SK-N-SH (cell line): ENCODE measurements at regions not wholly inside any gene's neighbourhood (a gene's known extent, or its start where the extent isn't known, plus 50 kb on each side); places are given as distances from the start of the nearest gene placed in this dataset.

ENCODE experiments used
- CTCF ChIA-PET: fragments of 300-600, 350-600 bp; formaldehyde crosslinking; extraction: SDS; loops from one replicate; lab custom pipeline; 2021; lab: Yijun Ruan, JAX
- POLR2A ChIA-PET: fragments of 350-600 bp; sonication (Branson Sonifier 250); formaldehyde crosslinking; extraction: SDS; loops from one replicate; lab custom pipeline; 2020; ENCODE audit warnings: antibody characterized with exemption, inconsistent platforms; lab: Yijun Ruan, JAX
- DNase-seq: peaks from one replicate; pipeline ENCODE4 v3.0.0; 2012
- H2AFZ ChIP-seq: fragments of 200-600 bp; sonication (generic); 2 replicates; pipeline ENCODE4 v1.8.1; 2016; ENCODE audit warnings: antibody characterized with exemption, mild to moderate bottlenecking, low read depth
- H3F3A ChIP-seq: fragments of 200-600 bp; sonication (generic); replicated peaks from 2 replicates; pipeline ENCODE3; 2016; ENCODE audit warnings: antibody characterized with exemption, mild to moderate bottlenecking; ENCODE audit not compliant: insufficient read depth
- H3K27ac ChIP-seq, 2 experiments: fragments of 200-500 bp in 1 of 2; fragments of 200-600 bp in 1 of 2; sonication (Bioruptor generic) in 1 of 2; sonication (generic), shearing (Covaris generic) in 1 of 2; 2 replicates each; pipeline versions ENCODE4 v1.5.1 to v1.6.1; 2014 to 2016; ENCODE audit warnings: low read depth in 2 of 2, inconsistent platforms in 1 of 2, low read length in 1 of 2, mild to moderate bottlenecking in 1 of 2, mixed read lengths in 1 of 2
- H3K27me3 ChIP-seq: fragments of 200-600 bp; sonication (generic), shearing (Covaris generic); 2 replicates; pipeline ENCODE4 v1.6.1; 2016; ENCODE audit warnings: mixed run types; ENCODE audit not compliant: insufficient read depth
- H3K36me3 ChIP-seq, 2 experiments: fragments of 200-500 bp in 1 of 2; fragments of 200-600 bp in 1 of 2; sonication (Bioruptor generic) in 1 of 2; sonication (generic) in 1 of 2; replicated peaks in 1 of 2; 2 replicates each; pipeline versions ENCODE3 to v1.5.1; 2014 to 2016; ENCODE audit warnings: low read length in 1 of 2, mild to moderate bottlenecking in 1 of 2; ENCODE audit not compliant: insufficient read depth in 2 of 2, control insufficient read depth in 1 of 2
- H3K4me1 ChIP-seq, 2 experiments: fragments of 200-500 bp in 1 of 2; fragments of 200-600 bp in 1 of 2; sonication (Bioruptor generic) in 1 of 2; sonication (generic), shearing (Covaris generic) in 1 of 2; 2 replicates each; pipeline versions ENCODE4 v1.5.1 to v1.6.1; 2014 to 2016; ENCODE audit warnings: low read depth in 1 of 2, low read length in 1 of 2, mixed run types in 1 of 2; ENCODE audit not compliant: insufficient read depth in 2 of 2, control insufficient read depth in 1 of 2
- H3K4me2 ChIP-seq: fragments of 200-600 bp; sonication (generic), shearing (Covaris generic); 2 replicates; pipeline ENCODE4 v1.6.1; 2017; ENCODE audit warnings: mixed run types
- H3K4me3 ChIP-seq, 2 experiments: fragments of 200-500 bp in 1 of 2; fragments of 200-600 bp in 1 of 2; sonication (Bioruptor generic) in 1 of 2; sonication (generic), shearing (Covaris generic) in 1 of 2; 2 replicates each; pipeline versions ENCODE4 v1.5.1 to v1.8.1; 2014 to 2016; ENCODE audit warnings: low read depth in 2 of 2, inconsistent platforms in 1 of 2, low read length in 1 of 2, mild to moderate bottlenecking in 1 of 2, mixed read lengths in 1 of 2, moderate library complexity in 1 of 2
- H3K79me2 ChIP-seq: fragments of 200-600 bp; sonication (generic); 2 replicates; pipeline ENCODE4 v1.8.1; 2017; ENCODE audit warnings: mild to moderate bottlenecking; ENCODE audit not compliant: insufficient read depth
- H3K9ac ChIP-seq: fragments of 200-600 bp; sonication (generic); 2 replicates; pipeline ENCODE4 v1.6.1; 2017; ENCODE audit warnings: mixed run types
- H3K9me2 ChIP-seq: fragments of 200-600 bp; sonication (generic); 2 replicates; pipeline ENCODE4 v1.6.1; 2017; ENCODE audit warnings: mixed run types
- H3K9me3 ChIP-seq: fragments of 200-600 bp; sonication (generic); 2 replicates; pipeline ENCODE4 v1.6.1; 2017; ENCODE audit warnings: mixed run types, mild to moderate bottlenecking, moderate library complexity
- H4K20me1 ChIP-seq: fragments of 200-600 bp; sonication (generic); 2 replicates; pipeline ENCODE4 v1.6.1; 2017; ENCODE audit warnings: mild to moderate bottlenecking, mixed run types; ENCODE audit not compliant: insufficient read depth
- CHD2 ChIP-seq: fragments of 150-350 bp; IDR thresholded peaks from 2 replicates; pipeline ENCODE4 v1.6.1; 2018; ENCODE audit warnings: low read length; ENCODE audit not compliant: partially characterized antibody
- FOSL2 ChIP-seq: IDR thresholded peaks from 2 replicates; pipeline ENCODE4 v1.4.0; 2012; ENCODE audit warnings: low read depth, mild to moderate bottlenecking, moderate library complexity, borderline replicate concordance
- FOXM1 ChIP-seq: IDR thresholded peaks from 2 replicates; pipeline ENCODE4 v1.4.0; 2012; ENCODE audit warnings: low read depth, mild to moderate bottlenecking
- GABPA ChIP-seq: IDR thresholded peaks from 2 replicates; pipeline ENCODE4 v1.4.0; 2012; ENCODE audit warnings: low read depth, mild to moderate bottlenecking
- MEF2A ChIP-seq: IDR thresholded peaks from 2 replicates; pipeline ENCODE4 v1.4.0; 2012; ENCODE audit warnings: low read depth, borderline replicate concordance
- MXI1 ChIP-seq: IDR thresholded peaks from 2 replicates; pipeline ENCODE4 v1.6.1; 2012; ENCODE audit warnings: mild to moderate bottlenecking, low read depth, low read length, improper control_type of control experiment
- NFIC ChIP-seq: IDR thresholded peaks from 2 replicates; pipeline ENCODE4 v1.4.0; 2012; ENCODE audit warnings: borderline replicate concordance
- NRF1 ChIP-seq: IDR thresholded peaks from 2 replicates; pipeline ENCODE4 v1.6.1; 2012; ENCODE audit warnings: low read depth, mild to moderate bottlenecking, low read length
- POLR2AphosphoS5 ChIP-seq: IDR thresholded peaks from 2 replicates; pipeline ENCODE4 v1.6.1; 2012; ENCODE audit warnings: low read depth, low read length
- RCOR1 ChIP-seq: fragments of 150-350 bp; IDR thresholded peaks from 2 replicates; pipeline ENCODE4 v1.6.1; 2017; ENCODE audit warnings: antibody characterized with exemption, low read length
- RFX5 ChIP-seq: IDR thresholded peaks from 2 replicates; pipeline ENCODE4 v1.6.1; 2012; ENCODE audit warnings: mild to moderate bottlenecking, improper control_type of control experiment, low read length
- RXRA ChIP-seq: IDR thresholded peaks from 2 replicates; pipeline ENCODE4 v1.4.0; 2012; ENCODE audit warnings: low read depth, mild to moderate bottlenecking, borderline replicate concordance
- SMC3 ChIP-seq: IDR thresholded peaks from 2 replicates; pipeline ENCODE4 v1.6.1; 2012; ENCODE audit warnings: low read depth, low read length, improper control_type of control experiment
- TAF1 ChIP-seq: IDR thresholded peaks from 2 replicates; pipeline ENCODE4 v1.6.1; 2012; ENCODE audit warnings: low read depth, mild to moderate bottlenecking, low read length, moderate library complexity, borderline replicate concordance
- TEAD4 ChIP-seq: IDR thresholded peaks from 2 replicates; pipeline ENCODE4 v1.4.0; 2012; ENCODE audit warnings: mild to moderate bottlenecking, borderline replicate concordance; ENCODE audit not compliant: insufficient read depth
- WGBS: methylation state at CpG from one replicate; pipeline ENCODE4 v1.1.6; 2017; ENCODE audit warnings: low lambda C conversion rate; 5-methylcytosine and 5-hydroxymethylcytosine counted together
- TF ChIP-seq, protein P1 (sequence below): IDR thresholded peaks from 2 replicates; pipeline ENCODE4 v1.4.0; 2012; ENCODE audit warnings: low read depth
- TF ChIP-seq, protein P2 (sequence below): fragments of 150-350 bp; IDR thresholded peaks from 2 replicates; pipeline ENCODE4 v1.6.1; 2017; ENCODE audit warnings: antibody characterized with exemption, low read length, low read depth, borderline replicate concordance
- TF ChIP-seq, protein P3 (sequence below): fragments of 200-600 bp; sonication (generic); IDR thresholded peaks from 2 replicates; pipeline ENCODE4 v1.6.1; 2017; ENCODE audit warnings: antibody characterized with exemption, mild to moderate bottlenecking, moderate library complexity

DNA sequence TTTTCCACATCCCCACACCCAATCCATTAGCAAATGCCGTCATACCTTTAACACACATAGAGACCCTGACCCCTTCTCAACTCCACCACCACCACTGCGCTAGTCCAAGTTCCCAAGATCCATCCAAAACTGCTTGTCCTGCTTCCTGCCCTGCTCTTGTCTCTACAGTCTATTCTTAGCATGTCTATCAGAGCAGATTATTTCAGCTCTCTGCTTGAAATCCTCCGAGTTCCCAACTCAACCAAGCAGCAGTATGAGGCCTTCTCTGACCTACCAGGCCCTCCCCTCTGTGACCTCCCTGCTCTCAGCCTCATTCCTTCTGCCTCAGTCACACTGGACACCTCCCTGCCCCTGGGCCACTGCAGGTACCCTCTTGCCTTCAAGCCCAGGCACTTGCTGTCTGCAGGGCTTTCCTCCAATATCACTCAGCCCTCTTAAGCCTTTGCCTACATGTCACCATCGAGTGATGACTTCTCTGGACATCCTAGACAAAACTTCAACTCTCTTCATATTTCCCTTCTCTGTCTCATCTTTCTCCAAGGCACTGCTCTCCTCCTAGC, 134.6 kb downstream of the SPATA19 start:
- TF ChIP-seq, protein P1, sequence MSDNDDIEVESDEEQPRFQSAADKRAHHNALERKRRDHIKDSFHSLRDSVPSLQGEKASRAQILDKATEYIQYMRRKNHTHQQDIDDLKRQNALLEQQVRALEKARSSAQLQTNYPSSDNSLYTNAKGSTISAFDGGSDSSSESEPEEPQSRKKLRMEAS = no peak
- TF ChIP-seq TAF1 (no peak), NFIC (no peak), FOSL2 (no peak), RXRA (no peak), NRF1 (no peak), TEAD4 (no peak), GABPA (no peak)
- TF ChIP-seq, protein P2, sequence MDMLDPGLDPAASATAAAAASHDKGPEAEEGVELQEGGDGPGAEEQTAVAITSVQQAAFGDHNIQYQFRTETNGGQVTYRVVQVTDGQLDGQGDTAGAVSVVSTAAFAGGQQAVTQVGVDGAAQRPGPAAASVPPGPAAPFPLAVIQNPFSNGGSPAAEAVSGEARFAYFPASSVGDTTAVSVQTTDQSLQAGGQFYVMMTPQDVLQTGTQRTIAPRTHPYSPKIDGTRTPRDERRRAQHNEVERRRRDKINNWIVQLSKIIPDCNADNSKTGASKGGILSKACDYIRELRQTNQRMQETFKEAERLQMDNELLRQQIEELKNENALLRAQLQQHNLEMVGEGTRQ = no peak
- no peak for DNase-seq
- ChIA-PET POLR2A (no interaction called here), CTCF (interaction anchor here (1.2 kb wide), 1 partner anchor 10 kb away, joined by 3 read pairs; no protein-coding TSS in a partner anchor)
- Histone ChIP-seq H3K4me2 (no peak overlapping the region), H3K79me2 (no peaks in the 10 kb centered on the region), H3K9me2 (no peaks in the 10 kb centered on the region), H3K9me3 (no peaks in the 10 kb centered on the region), H3K4me1 (no peaks in the 10 kb centered on the region), H3K27ac (no peak overlapping the region), H3F3A (no peaks in the 10 kb centered on the region), H3K27me3 (no peaks in the 10 kb centered on the region), H3K4me3 (no peak overlapping the region), H3K36me3 (no peaks in the 10 kb centered on the region), H4K20me1 (no peaks in the 10 kb centered on the region), H3K9ac (no peak overlapping the region), H2AFZ (no peak overlapping the region)
- WGBS = 13% methylated on average over 4 of the region's 4 CpGs

DNA sequence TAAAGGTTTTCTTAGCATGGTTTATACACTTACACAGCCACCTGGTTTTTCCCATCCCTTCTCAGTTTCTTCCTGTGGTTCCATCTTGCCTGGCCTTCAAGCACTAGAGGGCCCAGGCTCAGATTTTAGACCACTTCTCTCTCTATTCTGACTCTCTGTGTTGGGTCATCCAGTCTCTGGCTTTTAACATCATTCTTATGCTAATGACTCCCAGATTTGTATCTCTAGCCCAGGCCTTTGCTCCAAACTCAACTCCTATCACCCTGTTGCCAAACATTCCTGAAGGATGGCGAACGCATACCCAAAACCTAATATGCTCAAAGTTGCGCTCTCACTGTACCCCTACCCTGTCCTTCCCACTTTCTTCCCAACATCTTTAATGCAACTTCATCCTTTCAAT, 135.1 kb downstream of the SPATA19 start:
- Histone ChIP-seq H3K27ac (no peak overlapping the region), H3K4me2 (no peak overlapping the region), H3K9me3 (no peaks in the 10 kb centered on the region), H3K4me3 (no peak overlapping the region), H3K27me3 (no peaks in the 10 kb centered on the region), H3K4me1 (no peaks in the 10 kb centered on the region), H3K79me2 (no peaks in the 10 kb centered on the region), H3K9ac (no peak overlapping the region), H3F3A (no peaks in the 10 kb centered on the region), H4K20me1 (no peaks in the 10 kb centered on the region), H2AFZ (no peak overlapping the region), H3K36me3 (no peaks in the 10 kb centered on the region), H3K9me2 (no peaks in the 10 kb centered on the region)
- ChIA-PET POLR2A (no interaction called here), CTCF (interaction anchor here (1.2 kb wide), 1 partner anchor 10 kb away, joined by 3 read pairs; no protein-coding TSS in a partner anchor)
- TF ChIP-seq NFIC = no peak
- no peak for TF ChIP-seq MXI1
- TF ChIP-seq GABPA = no peak
- TF ChIP-seq RCOR1 = no peak
- no peak for TF ChIP-seq CHD2
- TF ChIP-seq TAF1 = no peak
- no peak for TF ChIP-seq MEF2A
- TF ChIP-seq RFX5 = no peak
- TF ChIP-seq, protein P3, sequence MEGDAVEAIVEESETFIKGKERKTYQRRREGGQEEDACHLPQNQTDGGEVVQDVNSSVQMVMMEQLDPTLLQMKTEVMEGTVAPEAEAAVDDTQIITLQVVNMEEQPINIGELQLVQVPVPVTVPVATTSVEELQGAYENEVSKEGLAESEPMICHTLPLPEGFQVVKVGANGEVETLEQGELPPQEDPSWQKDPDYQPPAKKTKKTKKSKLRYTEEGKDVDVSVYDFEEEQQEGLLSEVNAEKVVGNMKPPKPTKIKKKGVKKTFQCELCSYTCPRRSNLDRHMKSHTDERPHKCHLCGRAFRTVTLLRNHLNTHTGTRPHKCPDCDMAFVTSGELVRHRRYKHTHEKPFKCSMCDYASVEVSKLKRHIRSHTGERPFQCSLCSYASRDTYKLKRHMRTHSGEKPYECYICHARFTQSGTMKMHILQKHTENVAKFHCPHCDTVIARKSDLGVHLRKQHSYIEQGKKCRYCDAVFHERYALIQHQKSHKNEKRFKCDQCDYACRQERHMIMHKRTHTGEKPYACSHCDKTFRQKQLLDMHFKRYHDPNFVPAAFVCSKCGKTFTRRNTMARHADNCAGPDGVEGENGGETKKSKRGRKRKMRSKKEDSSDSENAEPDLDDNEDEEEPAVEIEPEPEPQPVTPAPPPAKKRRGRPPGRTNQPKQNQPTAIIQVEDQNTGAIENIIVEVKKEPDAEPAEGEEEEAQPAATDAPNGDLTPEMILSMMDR = no peak
- no peak for TF ChIP-seq FOXM1
- TF ChIP-seq POLR2AphosphoS5 = no peak
- TF ChIP-seq SMC3 = no peak
- no peak for DNase-seq
- 33% methylated on average over 3 of the region's 3 CpGs for WGBS
